PC-3 (cell line): ENCODE measurements at regions not wholly inside any gene's neighbourhood (a gene's known extent, or its start where the extent isn't known, plus 50 kb on each side); places are given as distances from the start of the nearest gene placed in this dataset.
A peak's percentile ranks its signal among the peaks of the same experiment; 100 is the strongest.

Source experiments
- ATAC-seq: fragments of 200-7000 bp; cut with Tn5 transposase; 2 replicates; pipeline ENCODE4 v1.9.1; 2020; ENCODE audit warnings: mild to moderate bottlenecking, moderate library complexity
- BruUV-seq: library from RNA; stranded (reverse); fragments of 400-500 nt; replicated peaks from 2 replicates; lab custom pipeline; 2021; lab: Mats Ljungman, UMichigan
- CTCF ChIA-PET: fragments of 300-600 bp; sonication (Branson Sonifier 250); formaldehyde crosslinking; loops from one replicate; lab custom pipeline; 2022; ENCODE audit warnings: antibody characterized with exemption; lab: Charles Lee
- POLR2A ChIA-PET: fragments of 300-600 bp; sonication (Branson Sonifier 250); formaldehyde crosslinking; loops from one replicate; lab custom pipeline; 2022; ENCODE audit warnings: antibody characterized with exemption; ENCODE audit not compliant: unreplicated experiment; lab: Charles Lee
- DNase-seq: peaks from one replicate; pipeline ENCODE4 v3.0.0-alpha.2; 2015
- H2AFZ ChIP-seq: fragments of 300-600 bp; sonication (generic); 2 replicates; pipeline ENCODE4 v1.6.0; 2016; ENCODE audit warnings: antibody characterized with exemption, low read length
- H3F3A ChIP-seq: fragments of 300-600 bp; sonication (generic); one replicate; pipeline ENCODE4 v1.6.0; 2017; ENCODE audit warnings: antibody characterized with exemption, low read length, control low read depth, mild to moderate bottlenecking; ENCODE audit not compliant: unreplicated experiment
- H3K27ac ChIP-seq: fragments of 300-600 bp; sonication (generic); 2 replicates; pipeline ENCODE4 v1.5.1; 2016; ENCODE audit warnings: mild to moderate bottlenecking, low read length
- H3K27me3 ChIP-seq: fragments of 300-600 bp; sonication (generic); 2 replicates; pipeline ENCODE4 v1.6.1; 2016; ENCODE audit warnings: low read length, mixed read lengths
- H3K36me3 ChIP-seq: fragments of 300-600 bp; sonication (generic); 2 replicates; pipeline ENCODE4 v1.6.1; 2016; ENCODE audit warnings: low read depth, mixed run types, low read length, mixed read lengths
- H3K4me1 ChIP-seq: fragments of 300-600 bp; sonication (generic); 2 replicates; pipeline ENCODE4 v1.5.1; 2016; ENCODE audit warnings: low read length; ENCODE audit not compliant: insufficient read depth
- H3K4me2 ChIP-seq: fragments of 300-600 bp; sonication (generic); 2 replicates; pipeline ENCODE4 v1.6.0; 2016; ENCODE audit warnings: low read length
- H3K4me3 ChIP-seq: fragments of 300-600 bp; sonication (generic); 2 replicates; pipeline ENCODE4 v1.5.1; 2016; ENCODE audit warnings: mild to moderate bottlenecking, low read length, mixed read lengths
- H3K79me2 ChIP-seq: fragments of 300-600 bp; sonication (generic); 2 replicates; pipeline ENCODE4 v1.6.1; 2017; ENCODE audit warnings: low read length, mixed read lengths
- H3K9ac ChIP-seq: fragments of 300-600 bp; sonication (generic); 2 replicates; pipeline ENCODE4 v1.6.0; 2016; ENCODE audit warnings: mild to moderate bottlenecking, low read length
- H3K9me2 ChIP-seq: fragments of 300-600 bp; sonication (generic); replicated peaks from 2 replicates; pipeline ENCODE4 v1.6.1; 2016; ENCODE audit warnings: mixed run types, low read length, mixed read lengths
- H3K9me3 ChIP-seq: fragments of 300-600 bp; sonication (generic); 2 replicates; pipeline ENCODE4 v1.6.1; 2016; ENCODE audit warnings: low read length, mixed read lengths
- H4K20me1 ChIP-seq: fragments of 300-600 bp; sonication (generic); 2 replicates; pipeline ENCODE4 v1.6.1; 2016; ENCODE audit warnings: low read length, mixed read lengths
- CTCF ChIP-seq: fragments of 300-600 bp; sonication (generic); conservative IDR thresholded peaks from 2 replicates; pipeline ENCODE4 v1.5.1; 2017; ENCODE audit warnings: antibody characterized with exemption, low read depth, mild to moderate bottlenecking, low read length
- EZH2 ChIP-seq: fragments of 300-600 bp; sonication (generic); IDR thresholded peaks from one replicate; pipeline ENCODE4 v1.6.1; 2017; ENCODE audit warnings: antibody characterized with exemption, mild to moderate bottlenecking, low read length; ENCODE audit not compliant: unreplicated experiment
- EZH2phosphoT487 ChIP-seq: fragments of 300-600 bp; sonication (generic); IDR thresholded peaks from 2 replicates; pipeline ENCODE4 v1.6.1; 2018; ENCODE audit warnings: mild to moderate bottlenecking, antibody characterized with exemption, low read length, borderline replicate concordance
- intact Hi-C: fragments of 100-400 bp; cut with micrococcal nuclease; formaldehyde crosslinking; loops from 2 replicates; pipeline ENCODE4 v1.9.0; 2023

GRCh38 chr3:72126441-72127223 lies 341.7 kb upstream of the PROK2 start:
- Histone ChIP-seq H3K9me3 (no peaks in the 10 kb centered on the region), H3K4me3 (no peak overlapping the region), H4K20me1 (peaks cover 4% of the 10 kb centered on the region; the same call in 1 of the 2 replicates), H3K9ac (no peak overlapping the region), H3K4me1 (peaks cover 7% of the 10 kb centered on the region), H3K4me2 (no peak overlapping the region), H3K27me3 (no peaks in the 10 kb centered on the region), H3K27ac (no peak overlapping the region), H3F3A (no peaks in the 10 kb centered on the region), H3K36me3 (no peaks in the 10 kb centered on the region), H3K79me2 (no peaks in the 10 kb centered on the region), H2AFZ (no peak overlapping the region), H3K9me2 (no peaks in the 10 kb centered on the region)
- intact Hi-C loops, result no loop called here
- ChIA-PET CTCF (no interaction called here), POLR2A (no interaction called here)
- no peak for ATAC-seq
- DNase-seq, result no peak
- no peak for TF ChIP-seq CTCF
- TF ChIP-seq EZH2, result no peak
- no peak for TF ChIP-seq EZH2phosphoT487
- no TSS peak for BruUV-seq

GRCh38 chr3:72123908-72124441 lies 339.0 kb upstream of the PROK2 start:
- ChIA-PET CTCF (no interaction called here), POLR2A (no interaction called here)
- DNase-seq (peak; percentile 88), ATAC-seq (peak; percentile 42)
- Histone ChIP-seq H3K27me3 (no peaks in the 10 kb centered on the region), H3K4me2 (peak overlapping the region; percentile 36; the same call in 1 of the 2 replicates), H3K9me3 (no peaks in the 10 kb centered on the region), H3F3A (no peaks in the 10 kb centered on the region), H2AFZ (no peak overlapping the region), H3K79me2 (no peaks in the 10 kb centered on the region), H3K4me3 (no peak overlapping the region), H3K9me2 (no peaks in the 10 kb centered on the region), H3K36me3 (no peaks in the 10 kb centered on the region), H3K27ac (no peak overlapping the region), H4K20me1 (peaks cover 4% of the 10 kb centered on the region; the same call in 1 of the 2 replicates), H3K9ac (no peak overlapping the region), H3K4me1 (peaks cover 7% of the 10 kb centered on the region)
- no peak for TF ChIP-seq CTCF
- no peak for TF ChIP-seq EZH2
- no peak for TF ChIP-seq EZH2phosphoT487
- intact Hi-C loops, result no loop called here
- BruUV-seq, result no TSS peak
